Neuron (in vitro differentiated cells): ENCODE measurements at regions not wholly inside any gene's neighbourhood (a gene's known extent, or its start where the extent isn't known, plus 50 kb on each side); places are given as distances from the start of the nearest gene placed in this dataset.
"Not testable (repeated sequence)": the region's sequence is repeated elsewhere in the genome, so short reads cannot be mapped to it uniquely, and the experiment has no call there.

Experiments
- H2AFZ ChIP-seq: one replicate; pipeline ENCODE4 v1.6.1; 2013; ENCODE audit warnings: low read depth, mild to moderate bottlenecking, inconsistent platforms, low read length, moderate library complexity
- H3K27me3 ChIP-seq: one replicate; pipeline ENCODE4 v1.6.1; 2013; ENCODE audit warnings: low read length; ENCODE audit not compliant: insufficient read depth
- H3K36me3 ChIP-seq: one replicate; pipeline ENCODE4 v1.6.1; 2013; ENCODE audit warnings: low read length; ENCODE audit not compliant: insufficient read depth
- H3K4me1 ChIP-seq: one replicate; pipeline ENCODE4 v1.6.1; 2013; ENCODE audit warnings: low read length; ENCODE audit not compliant: insufficient read depth
- H3K4me3 ChIP-seq: 2 replicates; pipeline ENCODE4 v1.5.1; 2013; ENCODE audit warnings: mild to moderate bottlenecking, low read length, moderate library complexity
- H3K9me3 ChIP-seq: one replicate; pipeline ENCODE4 v1.6.1; 2013; ENCODE audit warnings: low read length

- Histone ChIP-seq H3K4me3 (no peak overlapping the region), H3K27me3 (no peaks in the 10 kb centered on the region)
Observed at GRCh38 chr10:21347043-21347784, 178.3 kb downstream of the SKIDA1 start.

GRCh38 chr10:21343087-21343486 is 182.4 kb downstream of the SKIDA1 start:
- Histone ChIP-seq H3K4me1 (no peaks in the 10 kb centered on the region), H2AFZ (no peak overlapping the region), H3K27me3 (no peaks in the 10 kb centered on the region), H3K4me3 (no peak overlapping the region), H3K36me3 (no peaks in the 10 kb centered on the region), H3K9me3 (no peaks in the 10 kb centered on the region)

More at GRCh38 chr10:21347043-21347784, 178.3 kb downstream of the SKIDA1 start:
- Histone ChIP-seq H3K9me3 (peaks cover under 1% of the 10 kb centered on the region), H2AFZ (no peak overlapping the region), H3K4me1 (peaks cover 11% of the 10 kb centered on the region), H3K36me3 (no peaks in the 10 kb centered on the region)

- H2AFZ ChIP-seq, H3K27me3 ChIP-seq, H3K4me3 ChIP-seq, H3K9me3 ChIP-seq, H3K36me3 ChIP-seq, H3K4me1 ChIP-seq: not testable (repeated sequence)
Observed at GRCh38 chr10:21342499-21342898, 183.0 kb downstream of the SKIDA1 start.

GRCh38 chr10:21340331-21340730 is 185.2 kb downstream of the SKIDA1 start:
- Histone ChIP-seq H2AFZ (no peak overlapping the region), H3K27me3 (no peaks in the 10 kb centered on the region), H3K4me1 (no peaks in the 10 kb centered on the region), H3K36me3 (no peaks in the 10 kb centered on the region), H3K9me3 (no peaks in the 10 kb centered on the region), H3K4me3 (no peak overlapping the region)

GRCh38 chr10:21337171-21337792 is 188.2 kb downstream of the SKIDA1 start:
- Histone ChIP-seq H3K9me3 (no peaks in the 10 kb centered on the region), H3K4me3 (no peak overlapping the region), H3K36me3 (no peaks in the 10 kb centered on the region), H3K4me1 (no peaks in the 10 kb centered on the region), H2AFZ (no peak overlapping the region), H3K27me3 (no peaks in the 10 kb centered on the region)

- no peak overlapping the region for H2AFZ ChIP-seq
- no peaks in the 10 kb centered on the region for H3K9me3 ChIP-seq
- no peaks in the 10 kb centered on the region for H3K27me3 ChIP-seq
- H3K4me3 ChIP-seq: no peak overlapping the region
- no peaks in the 10 kb centered on the region for H3K4me1 ChIP-seq
- no peaks in the 10 kb centered on the region for H3K36me3 ChIP-seq
Observed at GRCh38 chr10:21336476-21337170, 188.9 kb downstream of the SKIDA1 start.

- H2AFZ ChIP-seq: no peak overlapping the region
- no peaks in the 10 kb centered on the region for H3K27me3 ChIP-seq
- H3K9me3 ChIP-seq: no peaks in the 10 kb centered on the region
- no peaks in the 10 kb centered on the region for H3K36me3 ChIP-seq
- H3K4me1 ChIP-seq: no peaks in the 10 kb centered on the region
- no peak overlapping the region for H3K4me3 ChIP-seq
Observed at GRCh38 chr10:21334891-21335696, 190.4 kb downstream of the SKIDA1 start.

GRCh38 chr10:21330628-21331020 is 194.9 kb downstream of the SKIDA1 start:
- Histone ChIP-seq H3K36me3 (no peaks in the 10 kb centered on the region), H2AFZ (no peak overlapping the region), H3K9me3 (no peaks in the 10 kb centered on the region), H3K4me1 (no peaks in the 10 kb centered on the region), H3K27me3 (no peaks in the 10 kb centered on the region), H3K4me3 (no peak overlapping the region)

- H3K4me3 ChIP-seq: no peak overlapping the region
- no peaks in the 10 kb centered on the region for H3K9me3 ChIP-seq
- no peaks in the 10 kb centered on the region for H3K36me3 ChIP-seq
- no peaks in the 10 kb centered on the region for H3K4me1 ChIP-seq
- H3K27me3 ChIP-seq: no peaks in the 10 kb centered on the region
- H2AFZ ChIP-seq: no peak overlapping the region
Observed at GRCh38 chr10:21329995-21330627, 195.4 kb downstream of the SKIDA1 start.

- no peaks in the 10 kb centered on the region for H3K27me3 ChIP-seq
- H3K4me1 ChIP-seq: no peaks in the 10 kb centered on the region
- H3K36me3 ChIP-seq: no peaks in the 10 kb centered on the region
- H2AFZ ChIP-seq: no peak overlapping the region
- H3K9me3 ChIP-seq: no peaks in the 10 kb centered on the region
- no peak overlapping the region for H3K4me3 ChIP-seq
Observed at GRCh38 chr10:21327289-21327993, 198.0 kb downstream of the SKIDA1 start.

GRCh38 chr10:21326594-21327288 is 198.7 kb downstream of the SKIDA1 start:
- no peak overlapping the region for H3K4me3 ChIP-seq
- no peaks in the 10 kb centered on the region for H3K4me1 ChIP-seq
- H2AFZ ChIP-seq: no peak overlapping the region
- no peaks in the 10 kb centered on the region for H3K36me3 ChIP-seq
- H3K27me3 ChIP-seq: no peaks in the 10 kb centered on the region
- no peaks in the 10 kb centered on the region for H3K9me3 ChIP-seq
